ENCODE measurements at regions not wholly inside any gene's neighbourhood (a gene's known extent, or its start where the extent isn't known, plus 50 kb on each side); places are given as distances from the start of the nearest gene placed in this dataset.

DNA sequence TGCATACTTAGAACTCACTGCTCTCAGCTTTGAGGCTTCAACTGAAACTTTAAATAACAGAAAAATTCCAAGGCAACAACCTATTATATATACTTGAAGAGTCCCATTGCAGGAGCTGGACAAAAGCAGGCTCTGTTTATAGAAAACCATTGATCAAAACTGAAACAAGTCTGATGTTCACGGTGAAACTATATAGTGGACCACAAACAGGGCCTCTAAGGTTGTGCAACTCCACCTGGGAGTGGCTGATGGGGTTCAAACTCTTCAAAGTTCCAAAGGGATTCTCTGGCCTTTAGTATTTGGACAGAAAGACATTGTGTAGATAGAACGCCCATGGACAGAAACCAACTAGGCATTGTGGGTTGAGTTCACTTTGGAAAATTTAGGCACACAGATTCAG lies 140.3 kb downstream of the ZC3H11B start:
- ATAC-seq (no peak), DNase-seq (no peak)
- WGBS (ENCODE audit: insufficient coverage, low coverage, low lambda C conversion rate, missing lambda C conversion rate): 77% methylated on average over 2 of the region's 2 CpGs
- intact Hi-C loops (cut with DNase I): no loop called here
- TF ChIP-seq POLR2A (IDR thresholded peaks at IDR 0.05): no peak
- TF ChIP-seq, protein P1, sequence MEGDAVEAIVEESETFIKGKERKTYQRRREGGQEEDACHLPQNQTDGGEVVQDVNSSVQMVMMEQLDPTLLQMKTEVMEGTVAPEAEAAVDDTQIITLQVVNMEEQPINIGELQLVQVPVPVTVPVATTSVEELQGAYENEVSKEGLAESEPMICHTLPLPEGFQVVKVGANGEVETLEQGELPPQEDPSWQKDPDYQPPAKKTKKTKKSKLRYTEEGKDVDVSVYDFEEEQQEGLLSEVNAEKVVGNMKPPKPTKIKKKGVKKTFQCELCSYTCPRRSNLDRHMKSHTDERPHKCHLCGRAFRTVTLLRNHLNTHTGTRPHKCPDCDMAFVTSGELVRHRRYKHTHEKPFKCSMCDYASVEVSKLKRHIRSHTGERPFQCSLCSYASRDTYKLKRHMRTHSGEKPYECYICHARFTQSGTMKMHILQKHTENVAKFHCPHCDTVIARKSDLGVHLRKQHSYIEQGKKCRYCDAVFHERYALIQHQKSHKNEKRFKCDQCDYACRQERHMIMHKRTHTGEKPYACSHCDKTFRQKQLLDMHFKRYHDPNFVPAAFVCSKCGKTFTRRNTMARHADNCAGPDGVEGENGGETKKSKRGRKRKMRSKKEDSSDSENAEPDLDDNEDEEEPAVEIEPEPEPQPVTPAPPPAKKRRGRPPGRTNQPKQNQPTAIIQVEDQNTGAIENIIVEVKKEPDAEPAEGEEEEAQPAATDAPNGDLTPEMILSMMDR (IDR thresholded peaks at IDR 0.05): no peak
- H3K27me3 ChIP-seq: no peaks in the 10 kb centered on the region
- no peaks in the 10 kb centered on the region for H3K9me3 ChIP-seq
- no peaks in the 10 kb centered on the region for H3K4me1 ChIP-seq
- H3K36me3 ChIP-seq: no peaks in the 10 kb centered on the region
- no peak overlapping the region for H3K4me3 ChIP-seq
- no peak overlapping the region for H3K27ac ChIP-seq

DNA sequence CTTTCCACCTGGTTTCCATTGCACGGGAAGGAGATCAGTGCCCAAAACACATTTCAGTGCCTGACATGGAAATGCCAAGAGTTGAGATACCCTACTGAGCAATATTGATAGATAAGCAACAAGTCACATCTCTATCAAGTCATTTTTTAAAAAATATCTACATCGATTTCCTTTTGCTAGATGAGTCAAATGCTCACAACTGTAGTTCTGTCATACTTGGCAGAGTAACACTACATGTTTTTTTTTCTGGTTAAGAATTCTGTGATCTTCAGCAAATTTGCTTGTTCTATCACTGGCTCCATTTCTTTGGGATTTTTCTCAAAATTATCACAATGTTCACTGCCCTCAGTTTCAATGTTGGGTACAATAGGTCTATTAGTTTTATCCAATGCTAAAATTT lies 145.4 kb downstream of the ZC3H11B start:
- Histone ChIP-seq H3K36me3 (no peaks in the 10 kb centered on the region), H3K27me3 (no peaks in the 10 kb centered on the region), H3K4me1 (peaks cover 0 to 7% (median 0%) of the 10 kb centered on the region in 4 donors), H3K27ac (no peak overlapping the region), H3K4me3 (no peak overlapping the region), H3K9me3 (no peaks in the 10 kb centered on the region)
- no peak for DNase-seq
- intact Hi-C loops (cut with DNase I): no loop called here
- WGBS (ENCODE audit: insufficient coverage, low coverage, low lambda C conversion rate, missing lambda C conversion rate): 60% methylated on average over 2 of the region's 2 CpGs
- TF ChIP-seq, protein P1 (IDR thresholded peaks at IDR 0.05): no peak
- TF ChIP-seq POLR2A (IDR thresholded peaks at IDR 0.05): no peak
- ATAC-seq: no peak

DNA sequence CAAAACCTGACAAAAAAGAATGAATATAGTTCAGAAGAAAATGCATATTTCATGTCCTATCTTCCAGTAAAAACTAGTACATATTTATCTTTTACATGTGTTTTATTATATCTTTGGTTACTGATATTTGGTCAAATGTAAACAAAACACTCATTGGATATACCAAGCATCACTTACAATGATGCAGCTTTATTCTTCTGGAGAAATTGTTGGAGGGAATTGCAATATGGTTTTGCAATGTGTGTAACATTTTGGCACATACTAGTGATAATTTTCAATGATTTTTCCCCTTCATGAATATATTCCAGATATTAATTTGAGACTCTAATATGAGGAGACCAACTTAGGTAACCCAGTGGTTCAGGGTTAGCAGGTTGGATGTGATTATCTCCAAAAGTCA lies 146.1 kb downstream of the ZC3H11B start:
- H3K4me1 ChIP-seq: peaks cover 0 to 7% (median 0%) of the 10 kb centered on the region in 4 donors
- ATAC-seq: no peak
- H3K4me3 ChIP-seq: no peak overlapping the region
- TF ChIP-seq, protein P1 (IDR thresholded peaks at IDR 0.05): no peak
- no peak for TF ChIP-seq POLR2A (IDR thresholded peaks at IDR 0.05)
- H3K27ac ChIP-seq: no peak overlapping the region
- H3K9me3 ChIP-seq: no peaks in the 10 kb centered on the region
- H3K27me3 ChIP-seq: no peaks in the 10 kb centered on the region
- no peaks in the 10 kb centered on the region for H3K36me3 ChIP-seq
- intact Hi-C loops (cut with DNase I): no loop called here
- no peak for DNase-seq

DNA sequence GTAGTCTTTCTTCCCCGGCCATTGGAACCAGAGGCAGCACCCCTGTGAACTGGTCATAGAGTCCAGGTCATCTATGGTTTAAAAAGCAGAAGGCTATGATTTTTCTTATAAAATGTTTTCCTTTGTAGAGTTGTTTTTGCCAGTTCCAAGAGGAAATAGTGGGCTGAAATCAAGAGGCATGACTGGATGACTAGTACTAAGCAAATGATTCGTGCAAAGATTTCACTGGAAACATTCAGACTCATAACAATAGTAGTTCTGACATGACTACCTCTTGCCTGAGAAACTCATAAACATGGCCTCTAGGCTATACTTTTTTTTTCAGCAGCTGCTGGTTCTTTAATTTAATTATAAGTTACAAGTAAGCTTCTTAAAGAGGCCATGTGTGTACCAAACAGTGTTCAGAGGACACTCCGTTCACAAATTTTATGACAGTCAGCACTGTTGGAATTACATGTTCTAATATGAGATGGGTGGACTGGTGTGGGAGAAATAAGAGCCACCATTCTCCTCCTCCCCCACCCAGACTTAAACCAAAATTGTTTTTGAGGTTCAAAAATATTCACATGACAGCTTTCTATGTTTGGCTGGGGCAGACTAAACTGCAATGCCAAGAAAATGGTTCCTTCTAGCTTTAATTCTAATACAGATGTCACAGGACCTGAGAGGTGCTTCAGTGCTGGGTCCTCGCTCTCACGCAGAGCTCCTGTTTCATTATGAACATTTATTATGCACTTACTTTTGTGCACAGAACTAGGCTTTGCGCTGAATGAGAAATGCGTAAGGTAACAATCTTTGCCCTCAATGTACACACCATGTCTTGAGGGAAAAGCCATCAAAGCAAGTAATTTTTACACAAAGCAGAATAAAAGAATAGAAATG lies 147.5 kb downstream of the ZC3H11B start:
- H3K9me3 ChIP-seq: no peaks in the 10 kb centered on the region
- ATAC-seq (no peak), DNase-seq (no peak)
- H3K4me1 ChIP-seq: peaks cover 0 to 7% (median 0%) of the 10 kb centered on the region in 4 donors
- WGBS (ENCODE audit: insufficient coverage, low coverage, low lambda C conversion rate, missing lambda C conversion rate): 77% methylated on average over 7 of the region's 7 CpGs
- H3K4me3 ChIP-seq: no peak overlapping the region
- TF ChIP-seq, protein P1 (IDR thresholded peaks at IDR 0.05): no peak
- no peak for TF ChIP-seq POLR2A (IDR thresholded peaks at IDR 0.05)
- H3K27ac ChIP-seq: no peak overlapping the region
- intact Hi-C loops (cut with DNase I): no loop called here
- no peaks in the 10 kb centered on the region for H3K36me3 ChIP-seq
- H3K27me3 ChIP-seq: no peaks in the 10 kb centered on the region
